T-cell (primary cell): ENCODE measurements at regions not wholly inside any gene's neighbourhood (a gene's known extent, or its start where the extent isn't known, plus 50 kb on each side); places are given as distances from the start of the nearest gene placed in this dataset.

Experiments used
- ATAC-seq, 4 experiments: fragments of 200-7000 bp in 3 of 4; fragments of 150-1000 bp in 1 of 4; cut with Tn5 transposase; replicated peaks in 1 of 4; 1 replicate in 3 of 4; 2 replicates in 1 of 4; pipeline ENCODE4 v1.10.0; 2021; ENCODE audit warnings: moderate library complexity in 3 of 4, mild to moderate bottlenecking in 2 of 4, moderate number of reproducible peaks in 1 of 4
- CTCF ChIA-PET, 2 donors: fragments of 300-600 bp; sonication (Branson Sonifier 250); formaldehyde crosslinking; loops; one replicate each; lab custom pipeline; 2022; ENCODE audit warnings: antibody characterized with exemption in 2 of 2; lab: Charles Lee
- POLR2A ChIA-PET, 2 donors: fragments of 300-600 bp; sonication (Branson Sonifier 250); formaldehyde crosslinking; loops; one replicate each; lab custom pipeline; 2022; ENCODE audit warnings: antibody characterized with exemption in 2 of 2; lab: Charles Lee
- DNase-seq, 35 experiments: peaks; one replicate each; pipeline versions ENCODE4 v3.0.0 to v3.0.0-alpha.2; 2013 to 2023
- H3K27ac ChIP-seq: one replicate; pipeline ENCODE4 v1.5.1; 2013; ENCODE audit warnings: low read length
- H3K27me3 ChIP-seq, 2 experiments: replicated peaks in 1 of 2; 1 replicate in 1 of 2; 2 replicates in 1 of 2; pipeline versions ENCODE4 v1.6.1 to v1.7.0; 2013; ENCODE audit warnings: low read length in 1 of 2, mixed read lengths in 1 of 2; ENCODE audit not compliant: control insufficient read depth in 2 of 2, insufficient read depth in 2 of 2; ENCODE audit errors: extremely low read depth in 1 of 2
- H3K36me3 ChIP-seq, 2 donors: 1 replicate in 1 of 2; 2 replicates in 1 of 2; pipeline versions ENCODE4 v1.6.1 to v1.7.0; 2013; ENCODE audit warnings: low read length in 1 of 2; ENCODE audit not compliant: control insufficient read depth in 2 of 2, insufficient read depth in 1 of 2; ENCODE audit errors: extremely low read depth in 1 of 2
- H3K4me1 ChIP-seq, 2 experiments: 1 replicate in 1 of 2; 2 replicates in 1 of 2; pipeline versions ENCODE4 v1.6.1 to v1.7.0; 2013; ENCODE audit warnings: low read length in 2 of 2, mixed read lengths in 1 of 2; ENCODE audit not compliant: insufficient read depth in 2 of 2, control insufficient read depth in 1 of 2; ENCODE audit errors: extremely low read depth in 1 of 2
- H3K4me3 ChIP-seq, 2 donors: 1 replicate in 1 of 2; 2 replicates in 1 of 2; pipeline versions ENCODE4 v1.5.1 to v1.7.0; 2013; ENCODE audit warnings: mild to moderate bottlenecking in 2 of 2, low read length in 1 of 2, moderate library complexity in 1 of 2; ENCODE audit not compliant: control insufficient read depth in 1 of 2; ENCODE audit errors: extremely low read depth in 1 of 2
- H3K9me3 ChIP-seq: 2 replicates; pipeline ENCODE4 v1.7.0; 2013
- H3K27ac Mint-ChIP-seq, 2 donors: one replicate each; pipeline ENCODE4 v1.8.0; 2020 to 2021; ENCODE audit warnings: mild to moderate bottlenecking in 2 of 2, mixed read lengths in 2 of 2
- H3K27me3 Mint-ChIP-seq, 2 donors: one replicate each; pipeline ENCODE4 v1.8.0; 2021 to 2022; ENCODE audit warnings: mixed read lengths in 2 of 2
- H3K36me3 Mint-ChIP-seq: one replicate; pipeline ENCODE4 v1.8.0; 2021; ENCODE audit warnings: mixed read lengths
- H3K4me1 Mint-ChIP-seq, 3 donors: one replicate each; pipeline ENCODE4 v1.8.0; 2020 to 2022; ENCODE audit warnings: mixed read lengths in 3 of 3, mild to moderate bottlenecking in 1 of 3
- H3K4me3 Mint-ChIP-seq, 3 donors: one replicate each; pipeline ENCODE4 v1.8.0; 2020 to 2022; ENCODE audit warnings: mild to moderate bottlenecking in 3 of 3, mixed read lengths in 3 of 3, moderate library complexity in 3 of 3
- H3K9me3 Mint-ChIP-seq, 3 donors: one replicate each; pipeline ENCODE4 v1.8.0; 2020 to 2022; ENCODE audit warnings: mixed read lengths in 3 of 3
- whole genome bisulfite sequencing: methylation state at CpG from one replicate; pipeline ENCODE4 v1.1.5; 2013; ENCODE audit warnings: missing lambda C conversion rate; ENCODE audit not compliant: insufficient coverage; 5-methylcytosine and 5-hydroxymethylcytosine counted together

DNA sequence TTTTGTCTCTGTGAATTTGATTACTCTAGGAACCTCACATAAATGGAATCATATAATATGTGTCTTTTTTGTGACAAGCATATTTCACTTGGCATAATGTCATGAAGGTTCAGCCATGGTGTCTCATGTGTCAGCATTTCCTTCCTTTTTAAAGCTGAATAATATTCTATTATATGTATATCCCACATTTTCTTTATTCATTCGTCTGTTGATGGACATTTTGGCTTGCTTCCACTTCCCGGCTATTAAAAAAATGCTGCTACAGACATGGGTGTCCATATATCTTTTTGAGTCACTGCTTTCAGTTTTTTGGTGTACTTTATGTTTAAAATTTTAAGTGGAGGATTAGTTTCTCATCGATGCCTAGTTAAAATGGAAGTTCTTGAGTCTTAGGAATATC lies 59.8 kb upstream of the C5orf63 start:
- DNase-seq (no peak), ATAC-seq (no peak)
- Mint-ChIP-seq H3K4me3 (no peak overlapping the region), H3K4me1 (no peaks in the 10 kb centered on the region), H3K27me3 (peaks cover 1 to 7% of the 10 kb centered on the region in 2 donors), H3K36me3 (no peaks in the 10 kb centered on the region), H3K27ac (no peak overlapping the region), H3K9me3 (no peaks in the 10 kb centered on the region)
- no peaks in the 10 kb centered on the region for H3K4me1 ChIP-seq
- H3K4me3 ChIP-seq, result no peak overlapping the region
- ChIA-PET POLR2A (no interaction called here), CTCF (no interaction called here)
- H3K27me3 ChIP-seq, result no peaks in the 10 kb centered on the region
- no peaks in the 10 kb centered on the region for H3K36me3 ChIP-seq
- H3K9me3 ChIP-seq, result no peaks in the 10 kb centered on the region
- WGBS, result no CpG with 5 or more reads among the region's 3 CpGs
- H3K27ac ChIP-seq, result no peak overlapping the region

DNA sequence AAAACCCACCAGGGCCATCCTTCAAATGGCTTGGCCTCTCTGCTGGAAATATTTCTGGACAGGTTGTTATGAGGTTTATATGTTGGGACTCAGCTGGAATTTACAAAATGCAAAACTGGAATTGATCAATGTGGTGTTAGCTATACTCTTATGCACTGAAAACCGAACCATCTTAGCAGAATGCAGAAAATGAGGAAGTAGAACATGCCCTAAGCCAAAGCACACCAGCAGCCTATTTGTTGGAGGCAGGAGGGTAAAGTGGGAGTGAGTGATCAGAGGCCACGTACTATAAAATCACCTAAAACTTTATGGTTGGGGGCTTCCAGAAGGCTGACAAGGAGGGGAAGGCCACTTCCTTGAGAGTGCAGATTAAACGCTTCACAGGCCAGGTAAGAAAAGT lies 63.6 kb upstream of the C5orf63 start:
- Histone ChIP-seq H3K4me1 (no peaks in the 10 kb centered on the region), H3K9me3 (no peaks in the 10 kb centered on the region), H3K36me3 (no peaks in the 10 kb centered on the region), H3K4me3 (no peak overlapping the region), H3K27me3 (no peaks in the 10 kb centered on the region), H3K27ac (no peak overlapping the region)
- H3K4me3 Mint-ChIP-seq, result no peak overlapping the region
- no CpG with 5 or more reads among the region's 3 CpGs for WGBS
- no peaks in the 10 kb centered on the region for H3K36me3 Mint-ChIP-seq
- ChIA-PET CTCF (no interaction called here), POLR2A (no interaction called here)
- H3K4me1 Mint-ChIP-seq, result no peaks in the 10 kb centered on the region
- H3K27me3 Mint-ChIP-seq, result peaks cover 12 to 20% of the 10 kb centered on the region in 2 donors
- no peaks in the 10 kb centered on the region for H3K9me3 Mint-ChIP-seq
- ATAC-seq, result no peak
- no peak overlapping the region for H3K27ac Mint-ChIP-seq
- DNase-seq, result no peak

DNA sequence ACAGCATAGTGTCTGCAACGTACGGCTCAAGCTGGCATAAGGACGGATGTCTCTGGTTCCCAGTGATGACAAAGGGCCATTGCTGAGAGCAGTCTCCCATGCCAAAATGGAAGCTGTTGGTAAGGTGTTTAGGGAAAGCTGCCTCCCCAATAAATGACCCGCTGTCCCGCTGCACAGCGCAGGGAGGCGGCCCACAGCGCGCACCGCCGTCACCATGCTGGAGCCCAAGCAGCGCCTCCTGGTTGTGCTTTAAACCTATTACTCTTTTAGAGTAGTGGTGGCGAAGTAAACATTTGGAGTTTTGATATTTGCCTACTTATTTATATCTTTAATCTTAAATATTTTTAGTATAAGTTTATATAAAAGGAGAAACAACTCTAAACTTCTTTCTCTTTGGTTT lies 70.4 kb upstream of the C5orf63 start:
- ChIA-PET CTCF (no interaction called here), POLR2A (no interaction called here)
- Histone ChIP-seq H3K27me3 (peaks cover 0 to 2% of the 10 kb centered on the region in 2 experiments), H3K36me3 (no peaks in the 10 kb centered on the region), H3K4me1 (no peaks in the 10 kb centered on the region), H3K27ac (no peak overlapping the region), H3K4me3 (no peak overlapping the region), H3K9me3 (no peaks in the 10 kb centered on the region)
- peaks cover 0 to 3% (median 0%) of the 10 kb centered on the region in 3 donors for H3K9me3 Mint-ChIP-seq
- 100% methylated on average over 3 of the region's 13 CpGs for WGBS
- no peaks in the 10 kb centered on the region for H3K4me1 Mint-ChIP-seq
- ATAC-seq (no peak), DNase-seq (no peak)
- no peaks in the 10 kb centered on the region for H3K36me3 Mint-ChIP-seq
- H3K27me3 Mint-ChIP-seq, result peaks cover 9 to 16% of the 10 kb centered on the region in 2 donors
- H3K27ac Mint-ChIP-seq, result no peak overlapping the region
- no peak overlapping the region for H3K4me3 Mint-ChIP-seq

DNA sequence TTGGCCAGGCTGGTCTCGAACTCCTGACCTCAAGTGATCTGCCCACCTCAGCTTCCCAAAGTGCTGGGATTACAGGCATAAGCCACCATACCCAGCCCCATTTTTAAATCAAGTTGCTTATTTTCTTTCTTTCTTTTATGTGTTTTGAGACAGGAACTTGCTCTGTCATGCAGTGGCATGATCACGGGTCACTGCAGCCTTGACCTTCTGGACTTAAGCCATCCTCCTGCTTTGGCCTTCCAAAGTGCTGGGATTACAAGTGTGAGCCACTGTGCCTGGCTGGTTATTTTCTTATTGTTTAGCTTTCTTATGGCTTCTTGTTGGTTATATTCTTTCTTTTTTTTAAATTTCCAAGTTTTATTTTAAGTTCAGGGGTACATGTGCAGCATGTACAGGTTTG lies 79.7 kb upstream of the C5orf63 start:
- DNase-seq (no peak), ATAC-seq (no peak)
- Mint-ChIP-seq H3K9me3 (peaks cover 9 to 25% (median 11%) of the 10 kb centered on the region in 3 donors), H3K36me3 (no peaks in the 10 kb centered on the region), H3K27ac (no peak overlapping the region), H3K4me3 (no peak overlapping the region), H3K4me1 (no peaks in the 10 kb centered on the region), H3K27me3 (peaks cover 7 to 10% of the 10 kb centered on the region in 2 donors)
- Histone ChIP-seq H3K4me3 (no peak overlapping the region), H3K9me3 (no peaks in the 10 kb centered on the region), H3K27ac (no peak overlapping the region), H3K27me3 (peaks cover 0 to 3% of the 10 kb centered on the region in 2 experiments), H3K4me1 (no peaks in the 10 kb centered on the region), H3K36me3 (no peaks in the 10 kb centered on the region)
- WGBS, result no CpG with 5 or more reads among the region's 2 CpGs
- ChIA-PET CTCF (no interaction called here), POLR2A (no interaction called here)

DNA sequence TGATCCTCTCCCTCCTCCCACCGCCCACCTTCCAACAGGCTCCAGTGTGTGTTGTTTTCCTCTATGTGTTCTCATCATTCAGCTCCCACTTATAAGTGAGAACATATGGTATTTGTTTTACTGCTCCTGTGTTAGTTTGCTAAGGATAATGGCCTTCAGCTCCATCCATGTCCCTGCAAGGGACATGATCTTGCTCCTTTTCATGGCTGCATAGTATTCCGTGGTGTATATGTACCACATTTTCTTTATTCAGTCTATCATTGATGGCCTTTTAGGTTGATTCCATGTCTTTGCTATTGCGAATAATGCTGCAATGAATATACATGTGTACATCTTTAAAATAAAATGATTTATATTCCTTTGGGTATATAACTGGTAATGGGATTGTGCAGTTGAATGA lies 80.2 kb upstream of the C5orf63 start:
- peaks cover 11 to 28% (median 13%) of the 10 kb centered on the region in 3 donors for H3K9me3 Mint-ChIP-seq
- Histone ChIP-seq H3K4me3 (no peak overlapping the region), H3K27ac (no peak overlapping the region), H3K27me3 (peaks cover 0 to 3% of the 10 kb centered on the region in 2 experiments), H3K36me3 (no peaks in the 10 kb centered on the region), H3K9me3 (no peaks in the 10 kb centered on the region), H3K4me1 (no peaks in the 10 kb centered on the region)
- no peak for DNase-seq
- H3K4me3 Mint-ChIP-seq, result no peak overlapping the region
- no peaks in the 10 kb centered on the region for H3K36me3 Mint-ChIP-seq
- no peak for ATAC-seq
- WGBS, result no CpG with 5 or more reads among the region's 3 CpGs
- H3K4me1 Mint-ChIP-seq, result no peaks in the 10 kb centered on the region
- peaks cover 9 to 13% of the 10 kb centered on the region in 2 donors for H3K27me3 Mint-ChIP-seq
- H3K27ac Mint-ChIP-seq, result no peak overlapping the region
- ChIA-PET POLR2A (no interaction called here), CTCF (no interaction called here)

DNA sequence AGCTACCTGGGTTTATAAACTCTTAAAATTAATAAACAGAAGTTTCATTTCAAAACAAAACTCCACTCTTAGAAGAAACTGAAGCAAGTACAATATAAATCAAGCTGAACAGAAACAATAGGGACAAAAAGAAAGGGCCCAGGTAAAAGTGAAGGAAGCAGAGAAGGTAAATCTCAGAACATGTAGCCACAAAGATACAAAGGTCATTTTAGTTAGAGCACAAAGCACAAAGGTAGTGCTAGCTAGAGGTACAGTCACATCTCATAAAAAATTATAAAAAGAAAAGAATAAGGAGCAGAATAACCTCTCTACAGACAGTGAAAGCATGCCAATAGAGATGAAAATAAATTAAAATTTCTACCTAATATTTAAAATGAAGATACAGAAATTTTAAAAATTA lies 90.4 kb upstream of the C5orf63 start:
- CTCF ChIA-PET, result no interaction called here
- ATAC-seq, result no peak
- Mint-ChIP-seq H3K27ac (no peak overlapping the region), H3K27me3 (peaks cover 7 to 22% of the 10 kb centered on the region in 2 donors), H3K4me1 (no peaks in the 10 kb centered on the region), H3K9me3 (peaks cover 0 to 1% (median 0%) of the 10 kb centered on the region in 3 donors), H3K36me3 (no peaks in the 10 kb centered on the region), H3K4me3 (no peak overlapping the region)
- no peak overlapping the region for H3K27ac ChIP-seq
- no peak overlapping the region for H3K4me3 ChIP-seq
- POLR2A ChIA-PET, result no interaction called here
- peaks cover 0 to 15% of the 10 kb centered on the region in 2 experiments for H3K27me3 ChIP-seq
- no peak for DNase-seq
- no peaks in the 10 kb centered on the region for H3K4me1 ChIP-seq
- H3K36me3 ChIP-seq, result no peaks in the 10 kb centered on the region
- no peaks in the 10 kb centered on the region for H3K9me3 ChIP-seq

DNA sequence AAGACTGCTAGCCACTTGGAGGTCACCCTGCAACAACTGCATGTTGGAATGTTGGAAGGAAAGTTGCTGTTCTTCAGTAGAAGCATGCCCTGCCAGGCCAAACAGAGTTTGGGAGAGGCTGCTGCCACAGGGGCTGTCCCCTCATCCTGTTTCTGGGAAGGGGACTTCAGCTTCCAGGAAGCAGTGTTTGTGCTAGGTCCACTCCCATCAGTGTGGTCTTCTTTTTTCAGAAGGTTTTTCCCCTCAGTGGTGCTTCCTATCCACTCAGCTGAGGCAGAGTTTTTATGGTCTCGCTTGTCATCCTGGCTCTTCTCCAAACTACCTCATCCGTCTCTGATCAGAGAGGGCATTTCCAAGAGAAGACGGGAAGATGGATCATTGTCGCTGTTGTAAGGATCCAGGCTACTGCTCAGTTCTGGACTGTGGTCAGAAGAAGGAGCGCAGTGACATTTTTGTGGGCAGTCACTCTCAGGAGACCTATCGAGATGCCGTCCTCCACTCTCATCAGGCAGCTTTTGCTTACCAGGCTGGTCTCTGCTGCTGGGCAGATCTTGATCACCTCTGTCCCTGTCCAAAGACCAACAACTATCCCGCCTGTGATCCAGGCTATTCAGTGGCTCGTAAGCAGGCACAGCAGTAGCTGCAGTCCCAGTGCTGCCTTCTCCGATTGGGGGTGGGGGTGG lies 97.8 kb upstream of the C5orf63 start:
- no peaks in the 10 kb centered on the region for H3K4me1 ChIP-seq
- no peak overlapping the region for H3K27ac Mint-ChIP-seq
- H3K36me3 ChIP-seq, result no peaks in the 10 kb centered on the region
- ChIA-PET POLR2A (no interaction called here), CTCF (no interaction called here)
- peaks cover 2 to 7% of the 10 kb centered on the region in 2 donors for H3K27me3 Mint-ChIP-seq
- no peak overlapping the region for H3K4me3 Mint-ChIP-seq
- 97% methylated on average over 6 of the region's 10 CpGs for WGBS
- H3K36me3 Mint-ChIP-seq, result no peaks in the 10 kb centered on the region
- no peaks in the 10 kb centered on the region for H3K4me1 Mint-ChIP-seq
- no peak for ATAC-seq
- no peak for DNase-seq
- H3K9me3 Mint-ChIP-seq, result peaks cover 4 to 11% (median 9%) of the 10 kb centered on the region in 3 donors
- H3K4me3 ChIP-seq, result no peak overlapping the region
- peaks cover 0 to 6% of the 10 kb centered on the region in 2 experiments for H3K27me3 ChIP-seq
- H3K9me3 ChIP-seq, result no peaks in the 10 kb centered on the region
- no peak overlapping the region for H3K27ac ChIP-seq
